Activated naive CD8-positive, alpha-beta T cell treated with anti-CD3 and anti-CD28 coated beads for 36 hours (primary cell): ENCODE measurements at regions not wholly inside any gene's neighbourhood (a gene's known extent, or its start where the extent isn't known, plus 50 kb on each side); places are given as distances from the start of the nearest gene placed in this dataset.

Experiments used
- DNase-seq: peaks from one replicate; pipeline ENCODE4 v3.0.0; 2021
- H3K27ac Mint-ChIP-seq: one replicate; pipeline ENCODE4 v1.8.0; 2022; ENCODE audit warnings: mild to moderate bottlenecking, moderate library complexity, mixed read lengths
- H3K27me3 Mint-ChIP-seq: one replicate; pipeline ENCODE4 v1.8.0; 2022; ENCODE audit warnings: mild to moderate bottlenecking, mixed read lengths
- H3K36me3 Mint-ChIP-seq: one replicate; pipeline ENCODE4 v1.8.0; 2021; ENCODE audit warnings: mild to moderate bottlenecking, mixed read lengths
- H3K4me1 Mint-ChIP-seq: one replicate; pipeline ENCODE4 v1.8.0; 2021; ENCODE audit warnings: mixed read lengths
- H3K4me3 Mint-ChIP-seq: one replicate; pipeline ENCODE4 v1.8.0; 2022; ENCODE audit warnings: mild to moderate bottlenecking, moderate library complexity, mixed read lengths
- H3K9me3 Mint-ChIP-seq: one replicate; pipeline ENCODE4 v1.8.0; 2022; ENCODE audit warnings: mixed read lengths

DNA sequence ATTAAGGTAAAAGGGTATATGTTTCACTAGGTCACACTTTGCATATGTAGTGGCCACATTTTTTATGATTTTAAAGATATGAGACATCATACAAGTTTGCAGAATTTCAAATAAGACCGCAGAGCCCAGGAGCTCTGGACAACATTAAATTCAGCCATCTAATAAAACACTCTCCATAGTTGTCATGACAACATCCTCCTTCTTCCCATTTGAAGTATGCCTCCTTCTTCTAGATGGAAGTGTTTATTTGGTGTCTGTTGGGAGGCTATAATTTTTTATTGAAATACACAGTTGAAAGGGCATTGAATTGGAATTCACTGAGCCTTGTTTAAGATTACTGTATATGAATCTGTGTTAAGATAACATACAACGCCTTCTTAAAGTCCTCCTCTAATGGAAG lies 467.3 kb downstream of the CMPK2 start:
- Mint-ChIP-seq H3K9me3 (no peaks in the 10 kb centered on the region), H3K27ac (no peak overlapping the region), H3K36me3 (no peaks in the 10 kb centered on the region), H3K4me1 (no peaks in the 10 kb centered on the region), H3K4me3 (no peak overlapping the region), H3K27me3 (no peaks in the 10 kb centered on the region)
- DNase-seq, result no peak

DNA sequence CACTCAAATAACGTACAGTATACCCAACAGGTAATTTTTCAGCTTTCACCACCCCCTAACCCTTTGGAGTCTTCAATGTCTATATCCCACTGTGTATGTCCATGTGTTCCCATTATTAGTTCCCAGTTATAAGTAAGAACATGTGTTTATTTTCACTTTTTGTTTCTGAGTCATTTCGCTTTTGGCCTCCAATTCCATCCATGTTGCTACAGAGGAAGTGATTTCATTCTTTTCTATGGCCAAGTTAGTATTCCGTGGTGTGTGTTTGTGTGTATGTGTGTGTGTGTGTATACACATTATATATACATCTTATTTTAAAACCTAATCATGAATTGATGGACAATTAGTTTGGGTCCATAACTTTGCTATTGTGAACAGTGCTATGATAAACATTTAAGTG lies 464.4 kb downstream of the CMPK2 start:
- H3K27me3 Mint-ChIP-seq, result no peaks in the 10 kb centered on the region
- DNase-seq, result no peak
- H3K9me3 Mint-ChIP-seq, result no peaks in the 10 kb centered on the region
- no peak overlapping the region for H3K4me3 Mint-ChIP-seq
- no peaks in the 10 kb centered on the region for H3K4me1 Mint-ChIP-seq
- no peak overlapping the region for H3K27ac Mint-ChIP-seq
- no peaks in the 10 kb centered on the region for H3K36me3 Mint-ChIP-seq

DNA sequence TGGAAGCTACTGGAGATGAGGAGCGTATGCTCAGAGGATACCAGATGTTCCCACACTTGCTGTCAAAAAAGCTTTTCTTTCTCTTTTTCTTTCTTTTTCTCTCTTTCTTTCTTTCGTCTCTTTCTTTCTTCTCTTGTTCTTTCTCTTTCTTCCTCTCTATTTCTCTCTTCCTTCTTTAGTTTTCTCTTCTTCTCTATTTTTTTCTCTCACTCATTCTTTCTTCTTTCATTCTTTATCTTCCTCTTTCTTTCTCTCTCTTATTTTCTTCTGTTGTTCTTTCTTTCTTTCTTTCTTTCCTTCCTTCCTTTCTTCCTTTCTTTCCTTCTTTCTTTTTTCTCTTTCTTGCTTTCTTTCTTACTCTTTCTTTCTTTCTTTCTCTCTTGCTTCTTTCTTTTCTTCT lies 457.6 kb downstream of the CMPK2 start:
- Mint-ChIP-seq H3K27ac (no peak overlapping the region), H3K36me3 (no peaks in the 10 kb centered on the region), H3K27me3 (peaks cover 5% of the 10 kb centered on the region), H3K4me1 (no peaks in the 10 kb centered on the region), H3K4me3 (no peak overlapping the region), H3K9me3 (no peaks in the 10 kb centered on the region)
- no peak for DNase-seq

DNA sequence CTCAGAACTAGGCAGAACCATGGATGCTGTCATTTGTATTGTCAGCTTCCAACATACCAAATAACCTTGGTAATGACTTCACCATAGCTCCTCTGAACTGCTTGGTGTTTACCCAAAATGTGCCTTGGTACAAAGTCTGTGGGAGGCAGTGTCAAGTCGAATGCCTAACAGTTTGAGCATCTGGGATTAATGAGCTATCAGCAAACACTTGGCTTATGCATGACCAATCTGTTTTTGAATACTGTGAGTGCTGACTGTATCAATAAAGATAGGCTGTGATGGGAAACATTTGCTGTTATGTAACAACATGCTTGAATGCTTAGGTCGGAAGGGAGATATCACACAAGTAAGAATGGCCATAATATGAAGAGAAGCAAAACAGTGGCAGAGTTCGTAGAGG lies 455.4 kb downstream of the CMPK2 start:
- Mint-ChIP-seq H3K36me3 (no peaks in the 10 kb centered on the region), H3K9me3 (no peaks in the 10 kb centered on the region), H3K4me3 (no peak overlapping the region), H3K27me3 (peaks cover 5% of the 10 kb centered on the region), H3K27ac (no peak overlapping the region), H3K4me1 (no peaks in the 10 kb centered on the region)
- DNase-seq, result no peak

DNA sequence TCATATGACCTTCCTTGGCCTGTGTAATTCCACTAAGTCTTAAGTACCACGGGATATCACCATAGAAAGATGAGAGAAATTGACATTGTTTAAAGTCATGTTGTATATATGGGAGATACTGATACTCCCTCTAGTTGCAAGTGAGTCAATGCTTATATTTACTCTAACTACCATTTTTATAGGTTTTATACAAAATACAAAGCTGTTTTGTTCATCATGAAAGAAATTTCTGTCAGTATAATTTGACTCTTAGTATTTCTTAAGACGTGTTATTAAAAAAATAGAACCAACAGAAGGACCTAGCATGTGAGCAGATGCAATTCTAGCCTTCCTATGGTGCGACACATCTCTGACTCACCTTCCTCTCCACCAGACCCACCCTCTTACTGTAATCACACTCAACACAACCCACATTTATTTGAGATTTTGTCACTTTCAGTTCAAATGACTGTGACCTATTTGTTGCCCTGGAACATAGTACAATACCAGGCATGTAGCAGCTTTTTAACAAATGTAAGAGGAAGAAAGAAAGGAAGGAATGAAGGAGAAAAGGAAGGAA lies 453.1 kb downstream of the CMPK2 start:
- Mint-ChIP-seq H3K27me3 (peaks cover 5% of the 10 kb centered on the region), H3K27ac (no peak overlapping the region), H3K4me1 (no peaks in the 10 kb centered on the region), H3K9me3 (no peaks in the 10 kb centered on the region), H3K36me3 (no peaks in the 10 kb centered on the region), H3K4me3 (no peak overlapping the region)
- no peak for DNase-seq

DNA sequence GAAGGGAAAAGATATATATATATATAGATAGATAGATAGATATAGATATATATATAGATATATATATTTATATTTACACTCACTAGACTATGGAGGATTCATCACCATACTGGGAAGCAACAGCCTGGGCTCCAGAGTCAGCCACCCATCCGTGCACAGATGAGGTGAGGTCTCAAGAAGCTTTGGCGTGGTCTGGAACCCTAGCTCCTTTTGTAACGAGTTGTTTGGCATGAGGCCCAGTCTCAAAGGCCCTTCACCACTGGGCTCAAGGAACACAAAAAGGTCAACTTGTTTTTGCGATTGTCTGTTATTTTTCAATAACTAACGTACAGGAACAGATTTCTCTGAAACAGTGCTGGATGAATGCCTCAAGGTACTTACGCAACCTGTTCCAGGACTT lies 448.7 kb downstream of the CMPK2 start:
- Mint-ChIP-seq H3K4me1 (no peaks in the 10 kb centered on the region), H3K4me3 (no peak overlapping the region), H3K27ac (no peak overlapping the region)

DNA sequence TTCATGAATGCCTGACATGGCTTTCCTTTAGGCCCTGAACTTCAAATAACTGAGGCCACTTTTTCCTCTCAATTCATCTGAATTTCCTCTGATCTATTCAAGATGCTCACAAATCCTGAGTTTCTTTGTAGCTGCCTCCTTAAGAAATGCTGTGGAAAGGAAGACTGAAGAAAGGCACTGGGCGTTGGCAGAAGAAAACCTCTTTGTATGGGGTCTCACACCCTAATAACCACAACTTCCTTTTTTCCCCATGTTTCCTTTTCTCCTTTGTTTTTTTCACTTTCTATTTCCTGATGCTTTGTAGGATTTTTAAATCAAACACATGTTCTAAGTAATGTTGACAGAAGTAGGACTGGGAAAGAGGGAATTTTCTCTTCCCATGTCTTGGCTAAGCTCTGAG lies 447.4 kb downstream of the CMPK2 start:
- DNase-seq, result no peak
- H3K27me3 Mint-ChIP-seq, result no peaks in the 10 kb centered on the region
- H3K36me3 Mint-ChIP-seq, result no peaks in the 10 kb centered on the region
- H3K27ac Mint-ChIP-seq, result no peak overlapping the region
- H3K9me3 Mint-ChIP-seq, result no peaks in the 10 kb centered on the region
- H3K4me3 Mint-ChIP-seq, result no peak overlapping the region
- no peaks in the 10 kb centered on the region for H3K4me1 Mint-ChIP-seq

More for the DNA sequence above, 448.7 kb downstream of the CMPK2 start:
- Mint-ChIP-seq H3K9me3 (no peaks in the 10 kb centered on the region), H3K36me3 (no peaks in the 10 kb centered on the region), H3K27me3 (no peaks in the 10 kb centered on the region)
- DNase-seq, result no peak

DNA sequence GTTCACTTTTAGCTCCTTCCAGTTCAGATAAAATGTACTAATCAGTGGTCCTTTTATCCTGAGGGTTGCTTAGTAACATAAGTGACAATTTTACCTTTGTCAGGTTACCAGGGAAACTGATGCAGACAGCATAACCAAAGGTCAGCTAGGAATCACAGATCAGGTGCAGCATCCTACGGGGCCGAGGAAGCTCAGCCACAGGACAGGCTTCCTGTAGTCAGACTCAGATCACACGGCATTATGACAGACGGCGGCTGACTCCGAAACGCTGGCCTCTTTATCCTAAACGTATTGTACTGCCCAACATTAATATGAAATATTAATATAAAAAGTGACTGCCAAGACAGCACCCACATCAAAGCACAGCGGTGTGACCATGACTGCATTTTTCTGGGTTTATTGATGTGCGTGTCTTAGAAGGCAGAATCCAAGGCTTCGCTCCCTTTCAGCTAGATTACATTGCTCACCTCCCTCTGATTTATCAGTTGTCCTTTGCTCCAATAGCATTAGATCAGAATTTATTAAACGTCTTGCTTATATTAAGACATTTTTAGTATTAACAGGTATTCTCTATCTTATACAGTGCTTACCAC lies 444.5 kb downstream of the CMPK2 start:
- no peaks in the 10 kb centered on the region for H3K27me3 Mint-ChIP-seq
- DNase-seq, result no peak
- H3K4me1 Mint-ChIP-seq, result no peaks in the 10 kb centered on the region
- H3K4me3 Mint-ChIP-seq, result no peak overlapping the region
- H3K9me3 Mint-ChIP-seq, result no peaks in the 10 kb centered on the region
- H3K36me3 Mint-ChIP-seq, result no peaks in the 10 kb centered on the region
- H3K27ac Mint-ChIP-seq, result no peak overlapping the region

DNA sequence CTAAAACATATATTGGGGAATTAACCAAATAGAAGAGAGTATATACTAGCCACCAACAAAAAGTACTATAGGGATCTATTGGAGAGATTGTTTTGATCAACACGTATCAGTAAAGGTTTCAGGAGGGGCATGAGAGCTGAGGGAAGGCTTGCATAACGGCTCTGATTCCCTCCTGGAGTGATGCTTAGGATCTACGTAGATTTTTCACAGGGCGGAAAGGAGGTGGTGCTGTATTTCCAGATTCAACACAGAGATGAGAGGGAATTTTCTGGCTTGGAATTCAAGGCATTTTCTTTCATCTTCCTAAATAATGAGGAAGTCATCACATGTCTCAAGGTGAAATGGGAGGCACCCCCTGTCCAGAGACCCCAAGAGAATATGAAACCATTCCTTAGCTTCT lies 443.8 kb downstream of the CMPK2 start:
- DNase-seq, result no peak
- no peak overlapping the region for H3K27ac Mint-ChIP-seq
- no peaks in the 10 kb centered on the region for H3K4me1 Mint-ChIP-seq
- no peak overlapping the region for H3K4me3 Mint-ChIP-seq
- no peaks in the 10 kb centered on the region for H3K36me3 Mint-ChIP-seq
- H3K9me3 Mint-ChIP-seq, result no peaks in the 10 kb centered on the region
- H3K27me3 Mint-ChIP-seq, result no peaks in the 10 kb centered on the region

DNA sequence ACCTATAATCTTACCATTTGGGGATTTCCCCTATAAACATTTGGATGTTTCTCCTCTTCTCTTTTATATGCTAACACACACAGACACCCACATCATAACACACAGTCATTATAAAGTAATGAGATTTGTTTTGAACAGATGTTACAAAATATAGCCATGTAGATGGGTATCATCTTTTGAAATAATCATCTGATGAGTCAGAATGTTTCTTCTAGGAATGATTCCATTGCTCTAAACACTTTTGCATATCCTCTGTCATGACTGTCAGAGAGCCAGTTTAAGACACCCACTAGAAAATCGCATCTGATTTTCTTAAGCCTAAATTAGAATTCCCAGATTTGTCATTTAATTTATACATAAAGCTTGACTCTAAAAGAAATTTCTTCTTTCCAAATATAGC lies 442.6 kb downstream of the CMPK2 start:
- Mint-ChIP-seq H3K27me3 (no peaks in the 10 kb centered on the region), H3K4me3 (no peak overlapping the region), H3K36me3 (no peaks in the 10 kb centered on the region), H3K9me3 (no peaks in the 10 kb centered on the region), H3K4me1 (no peaks in the 10 kb centered on the region), H3K27ac (no peak overlapping the region)
- no peak for DNase-seq

DNA sequence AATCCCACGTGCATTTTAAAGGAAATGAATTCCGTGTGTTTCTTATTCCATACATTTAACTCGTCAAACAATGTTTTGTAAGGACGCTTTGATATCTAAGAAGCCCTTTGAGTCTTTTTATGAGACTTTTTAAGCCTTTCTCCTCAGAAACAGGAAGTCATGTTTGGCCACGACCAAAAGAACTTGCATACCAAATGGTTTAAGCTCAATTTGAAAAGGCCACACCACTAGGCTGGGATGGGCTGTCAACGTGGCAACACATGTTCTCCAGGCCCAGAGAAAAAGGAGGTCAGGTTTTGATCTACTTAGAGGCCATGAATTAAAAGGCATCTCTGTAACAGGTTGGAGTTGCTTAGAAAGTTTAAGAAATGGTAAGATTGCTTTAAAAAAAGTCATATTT lies 441.8 kb downstream of the CMPK2 start:
- Mint-ChIP-seq H3K4me1 (no peaks in the 10 kb centered on the region), H3K27ac (no peak overlapping the region), H3K9me3 (no peaks in the 10 kb centered on the region), H3K36me3 (no peaks in the 10 kb centered on the region), H3K4me3 (no peak overlapping the region), H3K27me3 (no peaks in the 10 kb centered on the region)
- DNase-seq, result no peak

DNA sequence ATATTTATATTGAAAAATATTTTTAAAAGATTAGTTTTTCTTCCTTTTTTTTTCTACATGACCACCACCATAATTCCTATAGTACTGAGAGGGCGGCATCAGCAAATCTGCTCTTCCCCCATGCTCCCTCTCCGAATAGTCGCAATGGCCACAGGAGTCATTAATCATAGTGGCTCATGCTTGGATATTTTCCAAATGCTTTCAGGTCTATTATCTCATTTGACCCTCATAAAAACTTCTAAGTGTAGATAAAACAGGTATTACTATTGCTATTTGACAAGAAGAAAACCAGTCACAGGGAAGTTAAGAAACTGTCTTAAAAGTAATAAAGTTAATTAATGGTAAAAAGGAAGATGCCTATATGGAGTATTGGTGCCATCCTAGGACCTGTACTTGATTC lies 440.7 kb downstream of the CMPK2 start:
- H3K27me3 Mint-ChIP-seq, result no peaks in the 10 kb centered on the region
- DNase-seq, result no peak
- no peaks in the 10 kb centered on the region for H3K4me1 Mint-ChIP-seq
- H3K27ac Mint-ChIP-seq, result no peak overlapping the region
- H3K36me3 Mint-ChIP-seq, result no peaks in the 10 kb centered on the region
- H3K4me3 Mint-ChIP-seq, result no peak overlapping the region
- H3K9me3 Mint-ChIP-seq, result no peaks in the 10 kb centered on the region

DNA sequence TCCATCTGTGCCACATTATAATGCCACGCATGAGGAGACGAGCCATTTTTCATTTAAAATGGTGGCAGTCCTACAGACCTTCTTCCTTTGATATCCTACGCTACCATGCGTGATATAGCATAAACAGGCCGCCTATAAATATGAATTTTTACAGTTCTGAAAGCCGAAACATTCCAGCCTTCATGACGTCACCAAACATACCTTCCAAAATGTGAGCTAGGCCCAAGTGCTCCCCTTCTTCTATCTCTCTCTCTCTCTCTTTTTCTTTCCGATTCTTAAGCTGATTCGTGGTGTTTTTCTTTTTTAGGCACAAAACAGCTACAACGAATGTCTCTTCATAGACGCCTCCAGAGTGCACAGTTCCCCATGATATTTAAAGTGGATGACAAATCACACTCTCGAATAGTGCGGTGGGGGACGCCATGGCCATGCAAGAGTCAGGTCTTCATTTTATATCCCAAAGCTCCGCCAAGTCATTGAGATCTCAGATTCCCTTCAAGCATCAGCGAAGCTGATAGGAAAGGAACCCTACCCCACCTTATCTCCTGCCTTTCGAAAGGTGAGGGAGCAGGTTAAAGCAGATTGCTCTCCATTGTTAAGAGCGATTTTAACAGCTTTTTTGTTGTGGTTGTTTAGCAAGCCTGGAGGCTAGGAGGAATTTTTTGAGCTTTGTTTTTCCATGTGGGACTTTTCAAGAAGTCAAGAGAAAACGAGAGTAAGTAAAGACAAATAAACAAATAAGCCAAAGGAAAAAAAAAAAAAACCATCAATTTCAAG lies 436.3 kb downstream of the CMPK2 start:
- no peak overlapping the region for H3K27ac Mint-ChIP-seq
- H3K27me3 Mint-ChIP-seq, result no peaks in the 10 kb centered on the region
- H3K36me3 Mint-ChIP-seq, result no peaks in the 10 kb centered on the region

DNA sequence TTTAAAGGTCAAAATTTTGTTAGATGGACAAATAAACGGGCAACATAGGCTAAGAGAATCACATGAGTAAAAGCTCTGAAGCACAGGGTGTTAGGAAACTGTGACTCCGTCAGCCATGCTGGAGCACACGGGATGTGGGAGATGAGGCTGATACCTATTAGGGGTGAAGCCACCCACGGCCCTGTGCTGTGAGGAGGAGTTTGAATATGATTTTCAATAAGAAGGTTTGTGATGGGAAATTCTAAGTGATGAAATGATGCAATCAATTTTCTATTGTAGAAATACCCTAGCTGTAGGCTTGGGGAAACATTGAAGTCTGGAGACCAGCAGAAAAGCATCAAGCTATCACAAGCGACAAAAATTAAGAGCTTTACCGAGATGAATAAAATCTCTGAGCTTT lies 431.3 kb downstream of the CMPK2 start:
- Mint-ChIP-seq H3K27ac (no peak overlapping the region), H3K4me3 (no peak overlapping the region), H3K27me3 (no peaks in the 10 kb centered on the region), H3K36me3 (no peaks in the 10 kb centered on the region), H3K4me1 (no peaks in the 10 kb centered on the region), H3K9me3 (no peaks in the 10 kb centered on the region)
- DNase-seq, result no peak

More for the DNA sequence above, 436.3 kb downstream of the CMPK2 start:
- no peak for DNase-seq
- H3K4me3 Mint-ChIP-seq, result no peak overlapping the region
- H3K9me3 Mint-ChIP-seq, result no peaks in the 10 kb centered on the region
- no peaks in the 10 kb centered on the region for H3K4me1 Mint-ChIP-seq

DNA sequence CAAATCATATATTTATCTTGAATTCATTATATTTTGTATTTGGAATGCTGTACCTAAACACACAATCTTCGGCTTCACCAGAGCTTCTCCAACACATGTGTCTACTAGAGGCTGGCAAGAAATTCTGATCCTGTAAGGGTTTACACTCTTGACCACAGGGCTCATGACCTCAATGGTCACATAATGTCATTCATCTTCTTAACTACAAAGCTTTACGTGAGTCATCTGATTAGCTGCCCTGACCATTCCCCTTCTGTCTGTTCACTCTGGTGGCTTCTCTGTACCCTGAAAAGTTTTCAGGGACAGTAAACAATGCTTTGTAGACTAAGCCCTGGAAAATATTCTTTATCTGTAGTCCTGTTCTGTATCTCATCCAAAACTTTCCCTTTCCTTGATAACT lies 423.9 kb downstream of the CMPK2 start:
- Mint-ChIP-seq H3K9me3 (no peaks in the 10 kb centered on the region), H3K4me3 (no peak overlapping the region), H3K27ac (no peak overlapping the region), H3K4me1 (no peaks in the 10 kb centered on the region), H3K36me3 (no peaks in the 10 kb centered on the region), H3K27me3 (no peaks in the 10 kb centered on the region)
- no peak for DNase-seq
